GM23338 (cell line): ENCODE measurements at regions not wholly inside any gene's neighbourhood (a gene's known extent, or its start where the extent isn't known, plus 50 kb on each side); places are given as distances from the start of the nearest gene placed in this dataset.

Experiments used
- ATAC-seq: fragments of 200-7000 bp; cut with Tn5 transposase; 3 replicates; pipeline ENCODE4 v1.9.1; 2020
- DNase-seq: peaks from one replicate; pipeline ENCODE4 v3.0.0-alpha.2; 2015; ENCODE audit warnings: low spot score
- H2AFZ ChIP-seq: fragments of 200-600 bp; sonication (generic); 2 replicates; pipeline ENCODE4 v1.8.0; 2016; ENCODE audit warnings: antibody characterized with exemption, mild to moderate bottlenecking, moderate library complexity
- H3F3A ChIP-seq: fragments of 200-600 bp; sonication (generic); replicated peaks from 2 replicates; pipeline ENCODE4 v1.8.0; 2017; ENCODE audit warnings: antibody characterized with exemption, mixed run types, low read depth
- H3K27ac ChIP-seq: fragments of 200-600 bp; sonication (generic); 2 replicates; pipeline ENCODE4 v1.6.1; 2016; ENCODE audit warnings: low read depth
- H3K27me3 ChIP-seq: fragments of 200-600 bp; sonication (generic); 2 replicates; pipeline ENCODE4 v1.8.0; 2016; ENCODE audit warnings: mild to moderate bottlenecking, mixed run types, moderate library complexity; ENCODE audit not compliant: insufficient read depth
- H3K36me3 ChIP-seq: fragments of 200-600 bp; sonication (generic); 2 replicates; pipeline ENCODE4 v1.8.0; 2016; ENCODE audit warnings: mild to moderate bottlenecking; ENCODE audit not compliant: insufficient read depth
- H3K4me1 ChIP-seq: fragments of 200-600 bp; sonication (generic); 2 replicates; pipeline ENCODE4 v1.8.0; 2016; ENCODE audit warnings: mild to moderate bottlenecking, moderate library complexity; ENCODE audit not compliant: insufficient read depth
- H3K4me2 ChIP-seq: fragments of 200-600 bp; sonication (generic); 2 replicates; pipeline ENCODE4 v1.7.1; 2017; ENCODE audit warnings: mixed run types
- H3K4me3 ChIP-seq: fragments of 200-600 bp; sonication (generic); 2 replicates; pipeline ENCODE4 v1.6.1; 2016; ENCODE audit warnings: mixed run types
- H3K79me2 ChIP-seq: fragments of 200-600 bp; sonication (generic); replicated peaks from 2 replicates; pipeline ENCODE4 v1.8.0; 2017; ENCODE audit warnings: mild to moderate bottlenecking; ENCODE audit not compliant: insufficient read depth
- H3K9me2 ChIP-seq: fragments of 200-600 bp; sonication (generic); 2 replicates; pipeline ENCODE4 v1.8.0; 2017; ENCODE audit not compliant: insufficient read depth
- H4K20me1 ChIP-seq: fragments of 200-600 bp; sonication (generic); replicated peaks from 2 replicates; pipeline ENCODE4 v1.8.0; 2017; ENCODE audit warnings: mild to moderate bottlenecking; ENCODE audit not compliant: insufficient read depth
- H3K27ac Mint-ChIP-seq: 2 replicates; pipeline ENCODE4 v1.8.0; 2020; ENCODE audit warnings: inconsistent platforms, mild to moderate bottlenecking, moderate library complexity, mixed read lengths
- H3K27me3 Mint-ChIP-seq: 3 replicates; pipeline ENCODE4 v1.8.0; 2022; ENCODE audit warnings: low read depth, mild to moderate bottlenecking, moderate library complexity, mixed read lengths, inconsistent platforms; ENCODE audit not compliant: insufficient read depth, poor library complexity
- H3K36me3 Mint-ChIP-seq: 3 replicates; pipeline ENCODE4 v1.8.0; 2021; ENCODE audit warnings: low read depth, mild to moderate bottlenecking, inconsistent platforms, moderate library complexity, mixed read lengths
- H3K4me1 Mint-ChIP-seq: 3 replicates; pipeline ENCODE4 v1.8.0; 2020; ENCODE audit warnings: mild to moderate bottlenecking, inconsistent platforms, mixed read lengths
- H3K4me3 Mint-ChIP-seq: 3 replicates; pipeline ENCODE4 v1.8.0; 2021; ENCODE audit warnings: moderate library complexity, mild to moderate bottlenecking, inconsistent platforms, mixed read lengths
- H3K9me3 Mint-ChIP-seq: 3 replicates; pipeline ENCODE4 v1.8.0; 2020; ENCODE audit warnings: moderate library complexity, mild to moderate bottlenecking, inconsistent platforms, mixed read lengths
- CREB1 ChIP-seq: fragments of 250-450 bp; sonication (Bioruptor Pico); IDR thresholded peaks from 2 replicates; pipeline ENCODE4 v1.5.0; 2020; ENCODE audit warnings: low read depth, mild to moderate bottlenecking, moderate library complexity
- ETS1 ChIP-seq: IDR thresholded peaks from 2 replicates; pipeline ENCODE4 v1.6.1; 2016; ENCODE audit warnings: antibody characterized with exemption
- EZH2 ChIP-seq: fragments of 200-600 bp; sonication (generic); IDR thresholded peaks from one replicate; pipeline ENCODE4 v1.8.0; 2017; ENCODE audit warnings: antibody characterized with exemption, mild to moderate bottlenecking, low read depth; ENCODE audit not compliant: unreplicated experiment
- EZH2phosphoT487 ChIP-seq: fragments of 200-600 bp; sonication (generic); IDR thresholded peaks from one replicate; pipeline ENCODE4 v1.8.1; 2018; ENCODE audit warnings: antibody characterized with exemption; ENCODE audit not compliant: unreplicated experiment
- JUNB ChIP-seq: IDR thresholded peaks from one replicate; pipeline ENCODE4 v1.6.1; 2016; ENCODE audit warnings: antibody characterized with exemption; ENCODE audit not compliant: unreplicated experiment
- NANOG ChIP-seq: IDR thresholded peaks from 2 replicates; pipeline ENCODE4 v1.6.1; 2016; ENCODE audit warnings: antibody characterized with exemption, borderline replicate concordance
- POLR2AphosphoS5 ChIP-seq: IDR thresholded peaks from 2 replicates; pipeline ENCODE4 v1.6.1; 2016; ENCODE audit warnings: antibody characterized with exemption, low read depth
- STAT1 ChIP-seq: IDR thresholded peaks from one replicate; pipeline ENCODE4 v1.6.1; 2016; ENCODE audit warnings: antibody characterized with exemption; ENCODE audit not compliant: unreplicated experiment
- ZNF114 ChIP-seq: fragments of 250-450 bp; sonication (Bioruptor Pico); IDR thresholded peaks from 2 replicates; pipeline ENCODE4 v1.5.0; 2020; ENCODE audit warnings: mild to moderate bottlenecking, moderate library complexity
- ZNF331 ChIP-seq: fragments of 250-450 bp; sonication (Bioruptor Pico); IDR thresholded peaks from 2 replicates; pipeline ENCODE4 v1.5.0; 2020; ENCODE audit warnings: low read depth, mild to moderate bottlenecking, moderate library complexity
- ZNF462 ChIP-seq: fragments of 250-450 bp; sonication (Bioruptor Pico); IDR thresholded peaks from 2 replicates; pipeline ENCODE4 v1.5.0; 2020; ENCODE audit warnings: mild to moderate bottlenecking, moderate library complexity
- TF ChIP-seq, protein P1 (sequence below), 2 experiments: fragments of 200-600 bp in 1 of 2; sonication (generic) in 1 of 2; conservative IDR thresholded peaks; 2 replicates each; pipeline versions ENCODE4 v1.5.1 to v1.6.1; 2016 to 2017; ENCODE audit warnings: antibody characterized with exemption in 2 of 2, low read depth in 2 of 2, mild to moderate bottlenecking in 2 of 2, moderate library complexity in 1 of 2

DNA sequence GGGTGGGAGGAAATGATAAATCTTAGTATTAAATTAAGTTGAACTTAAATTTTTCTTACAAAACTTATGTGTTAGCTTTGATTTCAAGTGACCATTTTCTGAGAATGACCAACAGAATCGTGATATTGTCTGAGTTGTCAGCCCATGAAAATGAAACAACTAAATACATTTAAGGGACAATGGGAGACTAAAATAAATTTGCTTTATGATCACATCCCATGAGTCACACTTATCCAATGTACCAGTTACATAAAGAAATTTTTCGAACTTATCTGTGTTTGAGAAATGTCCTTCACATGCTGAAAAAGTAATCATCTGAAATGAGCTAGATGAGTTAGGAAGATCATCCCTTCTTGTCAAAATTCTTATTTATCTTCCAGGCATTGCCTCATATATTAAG, 415.9 kb upstream of the SYT1 start (continued):
- TF ChIP-seq ETS1: no peak
- TF ChIP-seq ZNF331 (CRISPR knock-in tag): no peak
- no peak for TF ChIP-seq JUNB

- H3K4me3 ChIP-seq: no peak overlapping the region
- Mint-ChIP-seq H3K4me1 (peaks cover 22% of the 10 kb centered on the region), H3K36me3 (no peaks in the 10 kb centered on the region), H3K27me3 (peaks cover 1% of the 10 kb centered on the region), H3K9me3 (no peaks in the 10 kb centered on the region), H3K4me3 (no peak overlapping the region), H3K27ac (no peak overlapping the region)
- DNase-seq (no peak), ATAC-seq (no peak)
- no peak overlapping the region; the same call in 1 of the 2 replicates for H2AFZ ChIP-seq
- no peaks in the 10 kb centered on the region for H3K79me2 ChIP-seq
- no peaks in the 10 kb centered on the region for H4K20me1 ChIP-seq
- peaks cover 23% of the 10 kb centered on the region; the same call in 1 of the 2 replicates for H3K4me1 ChIP-seq
- H3K27ac ChIP-seq: no peak overlapping the region
- H3F3A ChIP-seq: no peaks in the 10 kb centered on the region
- H3K9me2 ChIP-seq: 0 out of 2 replicates have a peak, but pooled peaks cover 4% of the 10 kb centered on the region
- H3K27me3 ChIP-seq: no peaks in the 10 kb centered on the region
- no peaks in the 10 kb centered on the region for H3K36me3 ChIP-seq
- no peak overlapping the region for H3K4me2 ChIP-seq
- TF ChIP-seq STAT1: no peak
- TF ChIP-seq, protein P1, sequence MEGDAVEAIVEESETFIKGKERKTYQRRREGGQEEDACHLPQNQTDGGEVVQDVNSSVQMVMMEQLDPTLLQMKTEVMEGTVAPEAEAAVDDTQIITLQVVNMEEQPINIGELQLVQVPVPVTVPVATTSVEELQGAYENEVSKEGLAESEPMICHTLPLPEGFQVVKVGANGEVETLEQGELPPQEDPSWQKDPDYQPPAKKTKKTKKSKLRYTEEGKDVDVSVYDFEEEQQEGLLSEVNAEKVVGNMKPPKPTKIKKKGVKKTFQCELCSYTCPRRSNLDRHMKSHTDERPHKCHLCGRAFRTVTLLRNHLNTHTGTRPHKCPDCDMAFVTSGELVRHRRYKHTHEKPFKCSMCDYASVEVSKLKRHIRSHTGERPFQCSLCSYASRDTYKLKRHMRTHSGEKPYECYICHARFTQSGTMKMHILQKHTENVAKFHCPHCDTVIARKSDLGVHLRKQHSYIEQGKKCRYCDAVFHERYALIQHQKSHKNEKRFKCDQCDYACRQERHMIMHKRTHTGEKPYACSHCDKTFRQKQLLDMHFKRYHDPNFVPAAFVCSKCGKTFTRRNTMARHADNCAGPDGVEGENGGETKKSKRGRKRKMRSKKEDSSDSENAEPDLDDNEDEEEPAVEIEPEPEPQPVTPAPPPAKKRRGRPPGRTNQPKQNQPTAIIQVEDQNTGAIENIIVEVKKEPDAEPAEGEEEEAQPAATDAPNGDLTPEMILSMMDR (conservative IDR thresholded peaks at IDR 0.05; ENCODE audit: low read depth in 2 of 2): no peak
- TF ChIP-seq ZNF331 (CRISPR knock-in tag): no peak
- TF ChIP-seq NANOG: no peak
- TF ChIP-seq ZNF114 (CRISPR knock-in tag): no peak
- no peak for TF ChIP-seq ETS1
- TF ChIP-seq JUNB: no peak
- no peak for TF ChIP-seq CREB1 (CRISPR knock-in tag)
- no peak for TF ChIP-seq ZNF462 (CRISPR knock-in tag)
- TF ChIP-seq EZH2phosphoT487: no peak
- no peak for TF ChIP-seq POLR2AphosphoS5
- no peak for TF ChIP-seq EZH2
Measured at GRCh38 chr12:78455991-78456390, 408.6 kb upstream of the SYT1 start.
